ENCODE measurements at regions not wholly inside any gene's neighbourhood (a gene's known extent, or its start where the extent isn't known, plus 50 kb on each side); places are given as distances from the start of the nearest gene placed in this dataset.

DNA sequence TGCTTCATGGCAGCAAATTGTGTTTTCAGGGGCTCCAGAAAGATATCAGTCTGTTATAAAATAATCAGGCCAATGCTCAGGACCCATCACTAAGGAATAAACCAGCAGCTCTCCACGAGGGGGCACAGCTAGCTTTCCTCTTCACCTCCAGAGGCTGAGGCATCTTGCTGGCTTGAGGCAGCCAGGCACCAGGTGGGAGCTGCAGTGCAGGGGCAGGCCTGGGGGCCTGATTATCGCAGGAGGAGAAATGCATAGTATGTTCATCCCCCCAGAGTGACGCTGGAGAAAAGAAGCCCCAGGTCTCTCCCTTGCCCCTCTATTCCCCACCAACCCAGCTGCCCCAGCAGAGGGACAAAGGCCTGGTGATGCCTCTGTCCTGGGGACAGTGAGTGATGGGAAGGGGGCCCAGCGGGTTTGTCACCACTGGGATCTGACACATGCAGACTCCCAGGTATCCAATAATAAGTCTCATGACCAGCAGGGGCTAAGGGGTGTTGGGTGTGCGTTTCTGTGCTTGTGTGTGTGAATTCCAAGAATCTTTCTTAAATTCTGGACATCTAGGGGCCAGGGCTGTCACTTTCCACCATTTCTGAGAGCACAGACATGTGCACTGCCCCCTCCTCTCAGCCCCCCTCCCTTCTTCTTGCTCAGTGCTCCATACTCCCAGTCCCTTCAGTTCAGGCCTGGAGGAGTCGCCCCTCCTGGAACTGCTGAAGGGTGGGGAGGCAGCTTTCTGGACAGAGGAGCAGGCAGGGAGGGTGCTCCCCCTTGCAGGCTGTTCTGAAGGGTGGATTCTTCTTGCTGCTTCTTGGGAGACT, 128.1 kb upstream of the FAM20C start:
- TF ChIP-seq RAD21 (IDR thresholded peaks at IDR 0.05; ENCODE audit: low read depth) (peak; percentile 58; the same call in 1 of the 2 replicates), NFIC (IDR thresholded peaks at IDR 0.05) (no peak)

DNA sequence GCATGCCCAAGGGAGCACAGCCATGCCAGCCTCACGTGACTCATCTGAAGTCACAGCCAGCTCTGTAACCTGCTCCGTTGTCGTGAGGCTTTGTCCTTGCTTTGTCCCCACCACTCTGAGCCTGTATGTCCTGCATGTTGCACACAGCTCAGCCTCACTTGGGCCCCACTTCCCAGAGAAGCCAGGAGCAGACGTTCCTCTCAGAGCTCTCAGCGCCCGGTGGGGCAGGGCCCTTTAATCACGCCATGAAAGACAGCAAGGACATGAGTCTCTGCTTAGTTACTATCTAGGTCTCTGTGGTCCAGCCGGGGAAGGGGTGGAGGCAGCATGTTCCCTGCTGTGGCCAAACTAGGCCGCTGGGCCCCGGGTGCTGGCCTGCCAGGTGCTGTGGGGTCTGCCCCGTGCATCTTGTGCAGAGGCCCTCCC, 127.4 kb upstream of the FAM20C start:
- TF ChIP-seq FOXM1 (IDR thresholded peaks at IDR 0.05; ENCODE audit: borderline replicate concordance, low read depth) (no peak), CEBPB (IDR thresholded peaks at IDR 0.05) (no peak), EP300 (IDR thresholded peaks at IDR 0.05; ENCODE audit: borderline replicate concordance) (no peak), CREB1 (IDR thresholded peaks at IDR 0.05; ENCODE audit: low read depth) (no peak)
- TF ChIP-seq, protein P1, sequence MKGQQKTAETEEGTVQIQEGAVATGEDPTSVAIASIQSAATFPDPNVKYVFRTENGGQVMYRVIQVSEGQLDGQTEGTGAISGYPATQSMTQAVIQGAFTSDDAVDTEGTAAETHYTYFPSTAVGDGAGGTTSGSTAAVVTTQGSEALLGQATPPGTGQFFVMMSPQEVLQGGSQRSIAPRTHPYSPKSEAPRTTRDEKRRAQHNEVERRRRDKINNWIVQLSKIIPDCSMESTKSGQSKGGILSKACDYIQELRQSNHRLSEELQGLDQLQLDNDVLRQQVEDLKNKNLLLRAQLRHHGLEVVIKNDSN (IDR thresholded peaks at IDR 0.05) = no peak

DNA sequence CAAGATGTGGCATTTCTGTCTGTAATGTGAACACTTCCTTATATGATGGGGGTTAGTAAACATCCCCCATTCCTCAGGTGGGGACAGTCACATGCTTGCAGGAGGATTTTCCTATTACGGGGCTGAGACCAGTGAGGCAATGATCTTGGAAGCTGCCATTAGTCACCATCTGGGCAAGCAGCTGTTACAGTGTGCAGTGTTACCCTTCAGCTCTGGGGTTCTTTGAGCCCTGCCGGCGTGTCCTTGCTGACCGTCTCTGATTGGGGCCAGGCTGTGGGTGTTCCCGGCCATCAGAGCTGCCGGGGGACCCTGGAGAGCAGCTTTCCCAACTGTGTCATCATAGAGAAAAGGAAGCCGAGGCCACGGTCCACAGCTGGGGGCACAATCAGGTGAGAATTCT, 126.8 kb upstream of the FAM20C start:
- TF ChIP-seq CREB1 (IDR thresholded peaks at IDR 0.05; ENCODE audit: low read depth) (no peak), RAD21 (IDR thresholded peaks at IDR 0.05; ENCODE audit: low read depth) (no peak), EP300 (IDR thresholded peaks at IDR 0.05; ENCODE audit: borderline replicate concordance) (no peak), EGR1 (IDR thresholded peaks at IDR 0.05) (no peak), YY1 (IDR thresholded peaks at IDR 0.05; ENCODE audit: low read depth) (no peak)
- TF ChIP-seq, protein P2, sequence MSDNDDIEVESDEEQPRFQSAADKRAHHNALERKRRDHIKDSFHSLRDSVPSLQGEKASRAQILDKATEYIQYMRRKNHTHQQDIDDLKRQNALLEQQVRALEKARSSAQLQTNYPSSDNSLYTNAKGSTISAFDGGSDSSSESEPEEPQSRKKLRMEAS (IDR thresholded peaks at IDR 0.05) = no peak

DNA sequence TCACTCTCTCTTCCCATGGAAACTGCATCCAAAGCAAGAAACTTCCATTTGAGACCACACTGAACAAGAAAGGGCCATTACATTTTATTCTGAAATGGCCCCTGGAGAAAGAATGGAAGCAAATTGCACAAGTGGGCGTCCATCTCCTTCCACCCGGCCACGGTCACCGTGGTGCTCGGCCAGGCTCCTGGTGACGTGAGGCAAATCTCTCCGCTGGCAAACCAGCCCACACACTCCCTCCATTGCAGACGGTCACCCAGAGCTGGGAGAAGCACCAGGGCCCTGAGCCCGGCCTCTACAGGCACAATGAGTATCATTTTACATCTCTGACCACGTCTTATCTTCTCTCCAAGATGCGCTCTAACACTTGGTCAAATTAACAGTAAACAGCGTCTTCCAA, 126.1 kb upstream of the FAM20C start:
- TF ChIP-seq ZBTB7A (IDR thresholded peaks at IDR 0.05; ENCODE audit: low read depth) (no peak), FOXM1 (IDR thresholded peaks at IDR 0.05; ENCODE audit: borderline replicate concordance, low read depth) (no peak), TEAD4 (IDR thresholded peaks at IDR 0.05) (no peak), NFIC (IDR thresholded peaks at IDR 0.05) (no peak), TCF12 (IDR thresholded peaks at IDR 0.05; ENCODE audit: low read depth) (no peak), YY1 (IDR thresholded peaks at IDR 0.05; ENCODE audit: low read depth) (no peak), CREB1 (IDR thresholded peaks at IDR 0.05; ENCODE audit: low read depth) (no peak), TAF1 (IDR thresholded peaks at IDR 0.05; ENCODE audit: low read depth) (no peak), EP300 (IDR thresholded peaks at IDR 0.05; ENCODE audit: borderline replicate concordance) (no peak), RAD21 (IDR thresholded peaks at IDR 0.05; ENCODE audit: low read depth) (no peak), CEBPB (IDR thresholded peaks at IDR 0.05) (no peak), EGR1 (IDR thresholded peaks at IDR 0.05) (no peak)
- TF ChIP-seq, protein P2 (IDR thresholded peaks at IDR 0.05) = no peak
- TF ChIP-seq, protein P3, sequence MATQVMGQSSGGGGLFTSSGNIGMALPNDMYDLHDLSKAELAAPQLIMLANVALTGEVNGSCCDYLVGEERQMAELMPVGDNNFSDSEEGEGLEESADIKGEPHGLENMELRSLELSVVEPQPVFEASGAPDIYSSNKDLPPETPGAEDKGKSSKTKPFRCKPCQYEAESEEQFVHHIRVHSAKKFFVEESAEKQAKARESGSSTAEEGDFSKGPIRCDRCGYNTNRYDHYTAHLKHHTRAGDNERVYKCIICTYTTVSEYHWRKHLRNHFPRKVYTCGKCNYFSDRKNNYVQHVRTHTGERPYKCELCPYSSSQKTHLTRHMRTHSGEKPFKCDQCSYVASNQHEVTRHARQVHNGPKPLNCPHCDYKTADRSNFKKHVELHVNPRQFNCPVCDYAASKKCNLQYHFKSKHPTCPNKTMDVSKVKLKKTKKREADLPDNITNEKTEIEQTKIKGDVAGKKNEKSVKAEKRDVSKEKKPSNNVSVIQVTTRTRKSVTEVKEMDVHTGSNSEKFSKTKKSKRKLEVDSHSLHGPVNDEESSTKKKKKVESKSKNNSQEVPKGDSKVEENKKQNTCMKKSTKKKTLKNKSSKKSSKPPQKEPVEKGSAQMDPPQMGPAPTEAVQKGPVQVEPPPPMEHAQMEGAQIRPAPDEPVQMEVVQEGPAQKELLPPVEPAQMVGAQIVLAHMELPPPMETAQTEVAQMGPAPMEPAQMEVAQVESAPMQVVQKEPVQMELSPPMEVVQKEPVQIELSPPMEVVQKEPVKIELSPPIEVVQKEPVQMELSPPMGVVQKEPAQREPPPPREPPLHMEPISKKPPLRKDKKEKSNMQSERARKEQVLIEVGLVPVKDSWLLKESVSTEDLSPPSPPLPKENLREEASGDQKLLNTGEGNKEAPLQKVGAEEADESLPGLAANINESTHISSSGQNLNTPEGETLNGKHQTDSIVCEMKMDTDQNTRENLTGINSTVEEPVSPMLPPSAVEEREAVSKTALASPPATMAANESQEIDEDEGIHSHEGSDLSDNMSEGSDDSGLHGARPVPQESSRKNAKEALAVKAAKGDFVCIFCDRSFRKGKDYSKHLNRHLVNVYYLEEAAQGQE (IDR thresholded peaks at IDR 0.05; ENCODE audit: low read depth) = no peak
- TF ChIP-seq, protein P1 (IDR thresholded peaks at IDR 0.05) = no peak

DNA sequence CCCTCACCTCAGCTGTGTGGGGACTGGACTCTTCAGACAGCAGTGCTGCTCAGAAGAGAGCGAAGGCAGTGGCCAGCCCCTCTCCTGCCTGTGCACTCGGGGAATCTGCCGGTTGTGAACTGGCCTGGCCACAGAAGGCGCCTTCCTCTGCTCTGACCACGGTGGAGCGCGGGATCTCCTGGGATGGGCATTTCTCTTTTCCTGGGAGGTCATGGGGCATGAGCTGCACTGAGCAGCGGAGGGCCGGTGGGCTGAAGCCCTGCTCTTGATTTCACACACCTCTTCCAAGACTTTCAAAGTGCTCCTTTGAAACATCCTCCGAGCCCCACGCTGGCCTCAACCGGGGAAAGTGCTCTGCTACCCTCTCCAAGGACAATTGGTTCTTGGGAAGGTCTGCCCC, 125.6 kb upstream of the FAM20C start:
- TF ChIP-seq YY1 (IDR thresholded peaks at IDR 0.05; ENCODE audit: low read depth) = no peak
- TF ChIP-seq, protein P2 (IDR thresholded peaks at IDR 0.05) = no peak
- TF ChIP-seq CREB1 (IDR thresholded peaks at IDR 0.05; ENCODE audit: low read depth) = no peak
- no peak for TF ChIP-seq TCF12 (IDR thresholded peaks at IDR 0.05; ENCODE audit: low read depth)
- no peak for TF ChIP-seq RAD21 (IDR thresholded peaks at IDR 0.05; ENCODE audit: low read depth)
- no peak for TF ChIP-seq TEAD4 (IDR thresholded peaks at IDR 0.05)
- no peak for TF ChIP-seq ZBTB7A (IDR thresholded peaks at IDR 0.05; ENCODE audit: low read depth)
- TF ChIP-seq NFIC (IDR thresholded peaks at IDR 0.05) = no peak
- TF ChIP-seq, protein P1 (IDR thresholded peaks at IDR 0.05) = no peak
- no peak for TF ChIP-seq TAF1 (IDR thresholded peaks at IDR 0.05; ENCODE audit: low read depth)
- no peak for TF ChIP-seq EGR1 (IDR thresholded peaks at IDR 0.05)
- TF ChIP-seq, protein P3 (IDR thresholded peaks at IDR 0.05; ENCODE audit: low read depth) = no peak
- TF ChIP-seq FOXM1 (IDR thresholded peaks at IDR 0.05; ENCODE audit: borderline replicate concordance, low read depth) = no peak
- no peak for TF ChIP-seq CEBPB (IDR thresholded peaks at IDR 0.05)
- no peak for TF ChIP-seq EP300 (IDR thresholded peaks at IDR 0.05; ENCODE audit: borderline replicate concordance)
